Neural cell (in vitro differentiated cells): ENCODE measurements at regions not wholly inside any gene's neighbourhood (a gene's known extent, or its start where the extent isn't known, plus 50 kb on each side); places are given as distances from the start of the nearest gene placed in this dataset.
"Not testable (repeated sequence)": the region's sequence is repeated elsewhere in the genome, so short reads cannot be mapped to it uniquely, and the experiment has no call there.

Source experiments
- H2AFZ ChIP-seq: fragments of 200-600, 300-800 bp; sonication (generic), shearing (Covaris generic); 2 replicates; pipeline ENCODE4 v1.6.0; 2014; ENCODE audit warnings: low read depth, mild to moderate bottlenecking, antibody characterized with exemption, low read length, moderate library complexity
- H3F3A ChIP-seq: fragments of 200-600 bp; shearing (Covaris generic); 2 replicates; pipeline ENCODE4 v1.6.1; 2016; ENCODE audit warnings: mild to moderate bottlenecking, moderate library complexity, mixed read lengths, antibody characterized with exemption, low read length; ENCODE audit not compliant: insufficient read depth, poor library complexity, severe bottlenecking
- H3K27ac ChIP-seq: fragments of 200-600, 300-800 bp; sonication (generic), shearing (Covaris generic); 2 replicates; pipeline ENCODE4 v1.5.1; 2014; ENCODE audit warnings: mild to moderate bottlenecking, low read length, moderate library complexity
- H3K27me3 ChIP-seq: fragments of 300-800, 200-600 bp; sonication (generic), shearing (Covaris generic); 2 replicates; pipeline ENCODE4 v1.6.0; 2014; ENCODE audit warnings: mild to moderate bottlenecking, low read depth, low read length, moderate library complexity; ENCODE audit not compliant: insufficient read depth
- H3K36me3 ChIP-seq: fragments of 300-800, 200-600 bp; sonication (generic), shearing (Covaris generic); 2 replicates; pipeline ENCODE4 v1.5.1; 2014; ENCODE audit warnings: mild to moderate bottlenecking, antibody characterized with exemption, low read length, moderate library complexity; ENCODE audit not compliant: insufficient read depth
- H3K4me2 ChIP-seq: fragments of 300-800, 200-600 bp; sonication (generic), shearing (Covaris generic); 2 replicates; pipeline ENCODE4 v1.6.0; 2014; ENCODE audit warnings: mild to moderate bottlenecking, low read length
- H3K4me3 ChIP-seq: fragments of 300-800, 200-600 bp; sonication (generic), shearing (Covaris generic); 2 replicates; pipeline ENCODE4 v1.5.1; 2014; ENCODE audit warnings: mild to moderate bottlenecking, low read length, moderate library complexity
- H3K79me2 ChIP-seq: fragments of 200-600 bp; shearing (Covaris generic); replicated peaks from 2 replicates; pipeline ENCODE4 v1.6.0; 2014; ENCODE audit warnings: mild to moderate bottlenecking, low read length, moderate library complexity; ENCODE audit not compliant: insufficient read depth
- H3K9ac ChIP-seq: fragments of 300-800, 200-600 bp; sonication (generic), shearing (Covaris generic); 2 replicates; pipeline ENCODE4 v1.6.1; 2016; ENCODE audit warnings: mild to moderate bottlenecking, low read length, mixed read lengths
- H3K9me2 ChIP-seq: fragments of 200-600 bp; shearing (Covaris generic); 2 replicates; pipeline ENCODE4 v1.6.1; 2016; ENCODE audit warnings: mild to moderate bottlenecking, low read length, mixed read lengths; ENCODE audit not compliant: insufficient read depth
- H3K9me3 ChIP-seq: fragments of 200-600, 300-800 bp; sonication (generic), shearing (Covaris generic); 2 replicates; pipeline ENCODE4 v1.6.1; 2016; ENCODE audit warnings: mild to moderate bottlenecking, mixed run types, low read length, moderate library complexity, mixed read lengths
- H4K20me1 ChIP-seq: fragments of 200-600 bp; shearing (Covaris generic); 2 replicates; pipeline ENCODE4 v1.6.1; 2016; ENCODE audit warnings: mild to moderate bottlenecking, mixed run types; ENCODE audit not compliant: insufficient read depth
- CTCF ChIP-seq: fragments of 450-650 bp; IDR thresholded peaks from 2 replicates; pipeline ENCODE4 v1.5.1; 2014; ENCODE audit warnings: antibody characterized with exemption, mild to moderate bottlenecking, moderate library complexity; ENCODE audit not compliant: poor library complexity, severe bottlenecking
- EP300 ChIP-seq: fragments of 450-650 bp; conservative IDR thresholded peaks from 2 replicates; pipeline ENCODE4 v1.6.1; 2014; ENCODE audit warnings: antibody characterized with exemption, mild to moderate bottlenecking, moderate library complexity; ENCODE audit not compliant: poor library complexity, severe bottlenecking
- EZH2 ChIP-seq: fragments of 200-600, 300-800 bp; shearing (Covaris generic), sonication (generic); IDR thresholded peaks from 2 replicates; pipeline ENCODE4 v1.6.1; 2014; ENCODE audit warnings: antibody characterized with exemption, low read length, borderline replicate concordance, mild to moderate bottlenecking; ENCODE audit not compliant: insufficient read depth, poor library complexity, severe bottlenecking
- MXI1 ChIP-seq: fragments of 450-650 bp; conservative IDR thresholded peaks from 2 replicates; pipeline ENCODE4 v1.6.1; 2014; ENCODE audit warnings: antibody characterized with exemption, mild to moderate bottlenecking; ENCODE audit not compliant: poor library complexity, severe bottlenecking
- POLR2AphosphoS5 ChIP-seq: IDR thresholded peaks from 2 replicates; pipeline ENCODE4 v1.6.1; 2012
- RAD21 ChIP-seq: fragments of 450-650 bp; conservative IDR thresholded peaks from 2 replicates; pipeline ENCODE4 v1.6.1; 2014; ENCODE audit warnings: antibody characterized with exemption, mild to moderate bottlenecking, moderate library complexity
- REST ChIP-seq: IDR thresholded peaks from 2 replicates; pipeline ENCODE4 v1.6.1; 2012; ENCODE audit warnings: borderline replicate concordance
- SMC3 ChIP-seq: fragments of 450-650 bp; conservative IDR thresholded peaks from 2 replicates; pipeline ENCODE4 v1.6.1; 2014; ENCODE audit warnings: antibody characterized with exemption, mild to moderate bottlenecking, moderate library complexity; ENCODE audit not compliant: poor library complexity
- TAF1 ChIP-seq: IDR thresholded peaks from 2 replicates; pipeline ENCODE4 v1.6.1; 2012; ENCODE audit warnings: low read depth

- H4K20me1 ChIP-seq: no peaks in the 10 kb centered on the region
- no peak for TF ChIP-seq RAD21
- no peak for TF ChIP-seq REST
- TF ChIP-seq POLR2AphosphoS5: no peak
- TF ChIP-seq EZH2: no peak
- TF ChIP-seq SMC3: no peak
- TF ChIP-seq MXI1: no peak
- TF ChIP-seq TAF1: no peak
- TF ChIP-seq EP300: no peak
- TF ChIP-seq CTCF: no peak
- no peak overlapping the region for H3K9ac ChIP-seq
- no peaks in the 10 kb centered on the region for H3K9me2 ChIP-seq
- no peak overlapping the region for H2AFZ ChIP-seq
- no peak overlapping the region for H3K4me2 ChIP-seq
- no peaks in the 10 kb centered on the region for H3K79me2 ChIP-seq
- no peaks in the 10 kb centered on the region for H3F3A ChIP-seq
- H3K27me3 ChIP-seq: no peaks in the 10 kb centered on the region
- no peak overlapping the region for H3K27ac ChIP-seq
- H3K4me3 ChIP-seq: no peak overlapping the region
- no peaks in the 10 kb centered on the region for H3K36me3 ChIP-seq
- H3K9me3 ChIP-seq: peaks cover 11% of the 10 kb centered on the region
These were observed 197.9 kb upstream of the ALG10B start for GRCh38 chr12:38118632-38119031.

- H3K79me2 ChIP-seq: no peaks in the 10 kb centered on the region
- H3K36me3 ChIP-seq: no peaks in the 10 kb centered on the region
- no peaks in the 10 kb centered on the region for H3K9me2 ChIP-seq
- H4K20me1 ChIP-seq: no peaks in the 10 kb centered on the region
- H2AFZ ChIP-seq: no peak overlapping the region
- no peak overlapping the region for H3K27ac ChIP-seq
- H3K4me3 ChIP-seq: no peak overlapping the region
- peaks cover 11% of the 10 kb centered on the region for H3K9me3 ChIP-seq
- no peak overlapping the region for H3K9ac ChIP-seq
- TF ChIP-seq RAD21 (no peak), TAF1 (no peak), SMC3 (no peak), CTCF (no peak), MXI1 (no peak), EP300 (no peak), REST (no peak), POLR2AphosphoS5 (no peak), EZH2 (no peak)
- no peaks in the 10 kb centered on the region for H3F3A ChIP-seq
- H3K4me2 ChIP-seq: no peak overlapping the region
- H3K27me3 ChIP-seq: no peaks in the 10 kb centered on the region
These were observed 196.1 kb upstream of the ALG10B start for GRCh38 chr12:38120438-38120837.

- H3K4me2 ChIP-seq, H4K20me1 ChIP-seq, H2AFZ ChIP-seq, H3K9ac ChIP-seq, H3K27ac ChIP-seq, H3K36me3 ChIP-seq, H3K27me3 ChIP-seq, H3K9me2 ChIP-seq, H3K4me3 ChIP-seq, H3K79me2 ChIP-seq, H3F3A ChIP-seq: not testable (repeated sequence)
- peaks cover 11% of the 10 kb centered on the region for H3K9me3 ChIP-seq
These were observed 193.5 kb upstream of the ALG10B start for GRCh38 chr12:38123028-38123427.
